HG03108 (cell line): ENCODE measurements at regions not wholly inside any gene's neighbourhood (a gene's known extent, or its start where the extent isn't known, plus 50 kb on each side); places are given as distances from the start of the nearest gene placed in this dataset.
"Not testable (repeated sequence)": the region's sequence is repeated elsewhere in the genome, so short reads cannot be mapped to it uniquely, and the experiment has no call there.

Experiments used
- ATAC-seq: cut with Tn5 transposase; IDR thresholded peaks from one replicate; pipeline ENCODE4 v1.9.1; 2021; ENCODE audit warnings: moderate library complexity; ENCODE audit not compliant: unreplicated experiment

DNA sequence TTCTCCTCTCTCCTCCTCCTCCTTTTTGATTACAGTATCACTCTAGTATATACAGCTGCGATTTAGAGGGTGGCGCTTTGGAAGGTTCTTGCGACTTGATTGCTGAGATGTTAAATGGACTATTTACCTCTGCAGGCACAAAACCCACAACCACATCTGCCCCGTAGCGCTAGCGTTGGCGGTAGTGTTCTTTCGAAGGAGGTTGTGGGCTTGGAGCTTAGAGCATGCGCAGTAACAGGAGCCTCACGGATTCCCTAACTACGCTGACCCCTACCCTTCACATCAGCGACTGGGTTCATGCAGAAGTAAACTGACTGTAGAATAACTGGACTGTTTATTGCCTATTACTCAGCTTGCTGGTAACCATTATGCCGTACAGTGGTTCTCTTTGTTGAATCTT lies 58.0 kb downstream of the CGGBP1 start:
- ATAC-seq: no peak

DNA sequence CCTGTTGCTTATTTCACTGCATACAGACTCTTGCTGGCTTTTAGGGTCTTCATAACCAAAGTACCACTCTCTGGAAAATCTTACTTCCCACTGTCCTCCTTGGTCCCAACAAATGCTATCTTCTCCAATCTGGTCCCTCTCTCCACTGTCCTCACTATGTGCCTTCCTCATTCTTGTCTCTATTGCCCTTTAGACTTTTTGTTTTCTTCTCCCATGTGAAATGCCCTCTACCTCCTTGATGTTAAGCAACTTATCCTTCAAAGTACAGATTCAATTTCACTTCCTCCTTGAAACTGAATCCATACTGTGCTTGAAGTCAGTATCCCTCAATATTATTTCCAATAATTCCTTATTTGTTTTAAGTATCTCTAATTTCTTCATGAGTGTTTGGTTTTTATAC lies 60.8 kb downstream of the CGGBP1 start:
- no peak for ATAC-seq

DNA sequence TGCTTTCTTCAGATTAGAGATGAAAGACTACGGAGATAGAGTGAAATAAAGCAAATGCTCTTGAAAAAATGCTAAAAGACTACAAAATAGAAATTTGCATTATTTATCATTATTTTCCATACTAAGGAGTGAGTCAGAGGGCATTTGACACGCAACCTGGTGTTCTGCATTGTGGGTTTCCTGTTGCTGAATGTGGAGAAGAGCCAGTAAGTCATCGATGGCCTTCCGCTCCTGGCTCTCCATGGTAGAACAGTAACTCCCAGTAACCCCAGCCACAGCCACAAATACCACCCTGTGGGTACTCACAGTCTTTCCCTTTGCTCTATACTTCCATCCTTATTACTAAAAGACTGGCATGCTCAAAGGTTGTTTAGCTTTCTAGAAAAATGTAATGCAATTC lies 61.5 kb downstream of the CGGBP1 start:
- peak; percentile 85 for ATAC-seq

DNA sequence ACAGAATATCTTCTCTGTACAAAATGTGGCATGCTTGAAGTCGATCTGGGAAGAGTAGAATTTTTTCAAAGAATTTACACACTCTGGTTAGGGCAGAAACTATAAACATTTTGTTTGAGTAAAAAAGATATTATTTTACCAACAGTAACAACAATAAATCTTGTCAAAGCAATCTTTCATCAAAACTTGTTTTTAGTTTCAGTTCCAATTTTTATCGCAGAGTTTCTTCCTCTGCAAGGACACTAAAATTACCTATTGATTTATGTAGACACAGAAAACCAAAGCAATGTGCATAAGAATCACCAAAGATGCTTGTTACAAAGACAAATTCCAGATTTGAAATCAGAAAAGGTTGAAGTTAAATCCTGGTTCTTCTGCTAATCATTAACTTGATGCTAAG lies 61.9 kb downstream of the CGGBP1 start:
- ATAC-seq: peak; percentile 4

DNA sequence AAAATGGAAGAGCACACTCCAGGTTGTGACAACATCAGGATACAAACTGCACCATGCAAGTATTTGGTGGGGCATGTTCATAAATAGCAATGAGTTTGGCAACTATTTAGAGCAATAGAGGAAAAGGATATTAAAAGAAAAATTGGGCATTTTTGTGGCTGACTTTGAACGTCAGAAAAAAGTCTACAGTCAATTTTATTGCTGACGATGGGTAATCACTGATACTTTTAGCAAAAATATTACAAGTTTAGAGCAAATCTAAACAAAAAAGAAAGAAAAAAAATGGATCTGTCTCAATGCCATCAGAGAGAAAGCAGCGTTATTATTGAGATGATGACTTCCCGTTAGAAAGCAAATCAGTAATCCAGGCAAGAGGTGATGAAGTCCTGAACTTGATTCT lies 65.2 kb downstream of the CGGBP1 start:
- ATAC-seq: no peak

DNA sequence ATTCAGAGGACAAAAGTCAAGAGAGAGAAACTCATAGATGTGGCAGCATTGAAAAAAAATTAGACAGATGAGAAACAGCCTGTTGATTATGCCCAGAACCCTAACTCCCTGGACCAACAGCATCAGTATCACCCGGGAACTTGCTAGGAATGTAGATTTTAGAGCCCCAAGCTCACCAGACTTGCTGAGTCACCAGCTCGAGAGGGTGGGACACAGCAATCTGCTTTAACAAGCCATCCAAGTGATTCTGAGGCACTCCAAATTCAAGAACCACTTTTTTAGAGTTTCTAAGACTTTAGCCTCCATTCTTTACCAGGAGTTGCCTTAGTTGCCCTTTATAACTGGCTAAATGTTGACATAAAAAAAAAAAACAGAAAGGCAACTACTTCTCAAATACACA lies 70.9 kb downstream of the CGGBP1 start:
- no peak for ATAC-seq

DNA sequence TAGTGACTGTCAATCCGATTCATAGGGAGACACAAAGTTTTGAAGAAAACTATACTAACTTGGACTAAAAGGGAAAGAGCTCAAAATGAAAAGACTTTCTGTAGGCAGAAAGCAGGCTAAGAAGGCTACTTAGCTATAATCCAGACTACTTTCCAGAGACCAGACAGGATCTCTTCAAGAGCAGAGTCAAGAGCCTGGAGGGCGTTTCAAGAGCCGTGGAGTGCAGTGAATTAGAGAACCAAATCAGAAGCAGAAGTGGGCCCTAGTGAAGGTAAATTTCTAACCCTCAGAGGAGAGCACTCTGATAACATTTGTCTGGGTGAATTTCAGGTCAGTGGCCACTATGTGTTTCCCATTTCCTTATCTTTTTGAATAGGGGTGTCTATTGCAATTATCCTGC lies 76.4 kb downstream of the CGGBP1 start:
- no peak for ATAC-seq

DNA sequence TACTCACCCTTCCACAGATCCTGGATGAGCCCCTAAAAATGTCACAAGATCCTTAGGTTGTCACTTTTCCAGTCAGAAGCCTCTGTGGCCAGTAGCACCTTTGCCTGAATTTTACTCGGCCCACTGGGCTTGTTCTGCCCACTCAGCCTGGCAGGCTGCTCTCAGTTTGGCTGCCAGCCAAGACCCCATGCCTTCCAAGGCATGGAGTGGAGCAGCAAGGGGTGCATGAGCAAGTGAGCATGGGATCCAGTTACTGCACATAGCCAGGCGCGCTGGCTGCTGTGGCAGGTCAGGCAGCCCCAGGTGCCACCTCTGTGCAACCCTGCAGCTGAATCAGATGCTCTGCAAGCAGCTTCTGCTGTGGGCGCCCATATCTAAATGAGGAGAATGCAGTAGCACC lies 79.3 kb downstream of the CGGBP1 start:
- ATAC-seq: no peak

DNA sequence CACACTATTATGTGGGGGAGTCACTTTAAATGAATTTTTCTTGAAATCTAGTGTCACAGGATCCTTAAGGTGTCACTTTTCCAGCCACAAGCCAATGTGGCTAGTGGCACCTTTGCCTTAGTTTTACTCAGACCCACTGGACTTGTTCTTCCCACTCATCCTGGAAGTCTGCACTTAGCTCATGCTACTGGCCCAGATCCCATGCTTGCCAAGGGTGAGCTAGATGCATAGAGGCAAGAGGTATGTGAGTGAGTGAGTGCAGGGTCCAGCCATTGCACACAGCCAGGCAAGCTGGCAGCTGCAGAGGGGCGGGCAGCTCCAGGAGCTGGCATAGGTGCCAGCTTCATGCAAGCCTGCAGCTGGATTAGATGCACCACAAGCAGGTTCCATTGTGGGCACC lies 81.0 kb downstream of the CGGBP1 start:
- no peak for ATAC-seq

DNA sequence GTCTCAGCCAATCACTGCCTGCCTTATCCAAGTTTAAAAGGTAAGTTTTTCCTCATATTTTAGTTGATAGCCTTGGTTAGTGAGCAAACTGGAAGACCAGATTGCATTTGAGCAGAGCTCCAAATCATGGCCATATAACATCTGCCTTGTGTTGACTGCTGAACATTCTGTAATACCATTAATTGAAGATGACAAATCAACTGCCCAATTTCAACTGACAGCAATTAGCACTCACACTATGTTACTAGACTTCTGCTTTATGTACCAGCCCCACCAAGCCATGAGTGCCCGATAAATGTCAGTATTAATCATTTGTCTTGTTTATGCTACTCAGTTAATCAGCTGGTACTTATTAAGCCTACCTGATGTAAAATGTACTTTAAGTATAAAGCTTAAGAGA lies 83.1 kb downstream of the CGGBP1 start:
- no peak for ATAC-seq

DNA sequence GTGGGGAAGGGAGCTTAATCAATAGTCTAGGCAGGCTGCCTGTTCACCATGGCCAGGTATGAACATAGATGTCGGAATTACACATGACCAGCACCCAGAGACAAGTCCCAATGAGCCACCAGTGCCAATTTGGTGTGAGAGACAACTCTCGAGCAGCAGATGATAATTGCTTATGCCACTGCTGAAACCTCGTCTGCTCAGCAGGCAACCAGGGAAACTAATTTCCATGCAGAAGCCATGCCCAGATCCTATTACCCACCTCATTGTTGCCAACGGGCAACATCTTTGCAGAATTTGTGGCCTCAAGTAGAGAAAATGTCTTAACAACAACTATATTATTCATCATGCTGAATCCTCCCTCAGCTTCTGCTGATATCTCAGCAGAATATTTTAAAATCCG lies 84.9 kb downstream of the CGGBP1 start:
- ATAC-seq: no peak

DNA sequence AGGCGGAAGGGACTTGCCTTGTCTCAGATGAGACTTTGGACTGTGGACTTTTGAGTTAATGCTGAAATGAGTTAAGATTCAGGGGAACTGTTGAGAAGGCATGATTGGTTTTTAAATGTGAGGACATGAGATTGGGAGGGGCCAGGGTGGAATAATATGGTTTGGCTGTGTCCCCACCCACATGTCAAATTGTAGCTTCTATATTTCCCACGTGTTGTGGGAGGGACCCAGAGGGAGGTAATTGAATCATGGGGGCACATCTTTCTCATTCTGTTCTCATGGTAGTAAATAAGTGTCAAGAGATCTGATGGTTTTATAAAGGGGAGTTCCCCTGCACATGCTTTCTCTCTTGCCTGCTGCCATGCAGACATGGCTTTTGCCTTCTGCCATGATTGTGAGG lies 89.2 kb downstream of the CGGBP1 start:
- ATAC-seq: no peak

DNA sequence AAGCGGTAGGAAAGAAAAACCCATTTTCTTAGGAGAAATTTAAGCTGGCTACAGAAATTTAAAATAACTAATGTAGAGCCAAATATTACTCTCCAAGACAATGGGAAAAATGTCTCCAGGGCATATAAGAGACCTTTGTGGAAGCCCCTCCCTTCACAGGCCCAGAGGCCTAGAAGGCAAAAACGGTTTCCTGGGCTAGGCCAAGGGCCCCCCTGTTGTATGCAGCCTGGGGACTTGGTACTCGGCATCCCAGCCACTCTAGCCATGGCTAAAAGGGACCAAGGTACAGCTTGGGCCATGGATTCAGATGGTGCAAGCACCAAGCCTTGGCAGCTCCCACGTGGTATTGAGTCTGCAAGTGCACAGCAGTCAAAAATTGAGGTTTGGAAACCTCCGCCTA lies 90.1 kb downstream of the CGGBP1 start:
- ATAC-seq: no peak

DNA sequence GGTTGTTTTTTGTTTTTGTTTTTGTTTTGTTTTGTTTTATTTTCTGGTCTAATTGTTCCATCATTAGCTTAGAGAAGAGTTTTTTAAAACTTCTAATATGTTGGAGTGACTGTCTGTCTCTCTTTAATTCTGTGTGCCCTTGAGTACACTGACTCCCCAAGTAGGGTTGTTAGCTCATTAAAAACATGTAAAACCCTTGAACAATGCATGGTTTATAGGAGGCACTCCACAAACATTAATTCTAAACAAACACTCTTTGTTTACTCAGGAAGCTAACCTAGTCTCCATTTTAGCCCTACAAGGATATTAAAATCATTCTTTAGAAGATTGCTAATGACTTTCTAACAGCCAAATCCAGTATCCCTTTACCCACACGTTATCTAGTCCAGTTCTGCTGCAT lies 100.5 kb downstream of the CGGBP1 start:
- no peak for ATAC-seq

DNA sequence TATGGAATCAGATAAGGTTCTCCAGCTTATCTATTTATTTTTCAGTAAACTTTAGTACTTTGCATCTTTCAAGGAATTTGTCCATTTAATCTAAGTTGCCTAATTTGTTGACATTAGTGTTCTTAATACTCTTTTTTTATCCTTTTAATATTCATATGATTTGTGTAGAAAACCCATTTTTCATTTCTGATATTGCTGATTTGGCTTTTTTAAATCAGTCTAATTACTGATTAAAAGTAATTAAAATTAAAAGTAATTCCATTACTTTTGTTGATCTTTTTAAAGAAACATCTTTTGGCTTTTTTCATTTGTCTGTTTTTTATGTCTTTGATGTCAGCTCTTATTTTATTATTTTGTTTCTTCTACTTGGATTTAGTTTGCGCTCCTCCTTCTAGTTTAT lies 101.2 kb downstream of the CGGBP1 start:
- ATAC-seq: no peak

DNA sequence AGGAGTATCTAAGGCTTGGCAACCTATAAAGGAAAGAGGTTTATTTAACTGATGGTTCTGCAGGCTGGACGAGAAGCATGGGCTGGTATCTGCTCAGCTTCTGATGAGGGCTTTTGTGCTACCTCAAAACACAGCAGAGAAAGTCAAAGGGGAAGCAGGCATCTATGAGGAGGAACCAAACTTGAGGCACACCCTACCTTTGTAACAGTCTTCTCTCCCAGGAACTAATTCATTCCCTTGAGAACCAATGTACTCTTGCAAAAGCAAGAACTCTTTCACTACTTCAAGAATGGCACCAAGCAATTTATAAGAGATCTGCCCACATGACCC lies 109.0 kb downstream of the CGGBP1 start:
- ATAC-seq: no peak

DNA sequence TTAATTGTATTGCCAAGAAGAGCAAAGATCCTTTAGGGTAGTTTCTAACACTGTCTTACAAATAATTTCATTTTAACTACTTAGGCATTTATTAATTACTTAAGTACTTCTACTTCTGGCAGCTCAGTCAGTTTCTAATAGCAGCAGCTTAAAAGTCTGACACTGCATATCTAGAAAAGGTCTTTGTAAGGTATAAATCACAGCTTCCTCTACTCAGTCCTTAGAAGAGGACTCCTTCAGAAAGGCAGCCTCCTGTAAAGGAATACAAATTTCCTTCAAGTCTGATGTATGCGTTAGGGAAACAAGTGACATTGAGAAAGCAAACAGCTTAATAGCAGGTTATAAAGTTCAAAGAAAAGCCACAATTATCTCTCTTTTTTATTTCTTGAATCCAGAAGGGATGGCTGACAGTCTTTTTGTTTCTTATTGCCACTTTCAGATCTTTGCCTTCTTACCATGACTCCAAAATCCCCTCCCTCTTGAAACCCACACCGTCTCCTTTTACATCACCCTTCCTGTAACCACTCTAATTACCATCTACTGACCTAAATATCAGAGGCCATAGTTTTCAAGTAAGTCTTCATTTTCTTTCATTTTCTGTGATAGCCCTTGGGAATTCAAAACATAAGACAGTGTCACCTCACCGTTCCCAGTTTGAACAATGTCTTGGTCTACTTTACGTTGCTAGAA lies 109.5 kb downstream of the CGGBP1 start:
- peak; percentile 87 for ATAC-seq

DNA sequence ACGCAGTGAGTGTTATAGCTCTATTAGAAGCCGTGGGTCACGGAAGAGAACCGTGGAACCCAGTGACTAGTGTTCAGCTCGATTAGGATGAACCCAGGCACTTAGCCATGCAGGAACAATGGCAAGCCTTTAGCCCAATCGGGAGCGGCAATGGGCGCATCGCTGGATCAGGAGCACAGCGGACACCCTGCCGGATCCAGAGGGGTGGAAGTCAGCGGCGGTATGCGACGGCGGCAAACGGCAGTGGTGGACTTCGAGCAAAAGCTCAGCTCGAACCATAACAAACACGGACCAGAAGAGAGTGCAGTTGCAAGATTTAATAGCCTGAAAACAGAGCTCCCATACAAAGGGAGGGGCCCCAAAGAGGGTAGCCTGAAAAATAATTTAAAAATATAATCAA lies 112.8 kb downstream of the CGGBP1 start:
- not testable (repeated sequence) for ATAC-seq

DNA sequence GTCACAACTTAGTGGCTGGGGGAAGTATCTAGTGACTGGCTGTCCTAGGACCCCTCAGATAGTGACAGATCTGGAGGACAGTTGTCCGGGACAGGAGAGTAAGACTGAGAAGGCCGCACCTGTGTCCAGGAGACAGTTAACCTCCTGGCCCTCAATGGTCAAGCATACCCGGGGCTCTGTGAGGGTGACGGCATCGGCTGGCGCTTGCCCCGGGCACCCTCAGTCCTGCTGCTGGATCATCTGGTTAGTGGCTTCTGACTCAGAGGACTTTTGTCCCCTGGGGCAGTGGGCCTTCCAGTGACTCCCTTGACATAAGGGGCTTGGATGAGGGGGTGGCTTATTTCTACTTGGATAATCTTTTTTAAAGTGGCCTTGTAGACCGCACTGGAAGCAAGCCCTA lies 116.5 kb downstream of the CGGBP1 start:
- ATAC-seq: not testable (repeated sequence)

DNA sequence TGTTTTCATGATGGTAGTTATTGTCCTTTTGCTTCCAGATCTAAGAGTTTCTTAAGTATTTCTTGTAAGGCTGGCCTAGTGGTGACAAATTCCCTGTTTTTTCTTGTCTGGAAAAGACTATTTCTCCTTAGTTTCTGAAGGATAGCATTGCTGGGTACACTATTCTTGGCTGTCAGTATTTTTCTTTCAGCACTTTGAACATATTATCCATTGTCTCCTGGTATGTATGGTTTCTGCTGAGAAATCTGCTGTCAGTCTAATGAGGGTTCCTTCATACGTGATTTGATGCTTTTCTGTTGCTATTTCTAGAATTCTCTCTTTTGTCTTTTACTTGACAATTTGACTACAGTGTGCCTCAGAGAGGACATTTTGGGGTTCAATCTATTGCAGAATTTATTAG lies 134.3 kb downstream of the CGGBP1 start:
- no peak for ATAC-seq

DNA sequence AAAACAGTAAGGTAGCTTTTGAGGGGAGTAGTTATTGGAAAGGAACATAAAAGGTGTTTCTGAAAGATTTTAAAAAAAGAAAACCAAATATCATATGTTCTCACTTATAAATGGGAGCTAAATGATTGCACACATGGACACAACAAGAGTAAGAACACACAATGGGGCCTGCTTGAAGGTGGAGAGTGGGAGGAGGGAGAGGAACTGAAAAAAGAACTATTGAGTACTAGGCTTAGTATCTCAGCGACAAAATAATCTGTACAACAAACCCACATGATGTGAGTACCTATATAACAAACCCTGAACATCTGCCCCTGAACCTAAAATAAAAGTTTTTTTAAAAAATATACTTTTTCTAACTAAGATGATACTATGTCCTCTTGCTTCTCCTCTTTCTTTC lies 138.3 kb downstream of the CGGBP1 start:
- ATAC-seq: no peak

DNA sequence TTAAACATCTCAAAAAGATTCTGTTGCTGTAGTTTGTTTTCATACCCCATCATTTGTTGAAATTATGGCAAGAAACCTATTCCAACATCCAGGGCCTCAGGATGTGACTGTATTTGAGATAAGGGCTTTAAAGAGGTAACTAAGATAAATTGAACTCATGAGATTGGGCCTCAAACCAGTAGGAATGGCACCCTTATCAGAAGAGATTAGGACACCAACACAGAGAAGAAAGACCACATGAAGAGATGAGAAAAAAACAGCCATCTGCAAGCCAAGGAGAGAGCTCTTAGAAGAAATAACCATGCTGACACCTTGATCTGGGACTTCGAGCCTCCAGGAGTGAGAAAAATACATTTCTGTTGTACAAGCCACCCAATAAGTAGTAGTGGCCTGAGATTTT lies 157.7 kb downstream of the CGGBP1 start:
- ATAC-seq: no peak

DNA sequence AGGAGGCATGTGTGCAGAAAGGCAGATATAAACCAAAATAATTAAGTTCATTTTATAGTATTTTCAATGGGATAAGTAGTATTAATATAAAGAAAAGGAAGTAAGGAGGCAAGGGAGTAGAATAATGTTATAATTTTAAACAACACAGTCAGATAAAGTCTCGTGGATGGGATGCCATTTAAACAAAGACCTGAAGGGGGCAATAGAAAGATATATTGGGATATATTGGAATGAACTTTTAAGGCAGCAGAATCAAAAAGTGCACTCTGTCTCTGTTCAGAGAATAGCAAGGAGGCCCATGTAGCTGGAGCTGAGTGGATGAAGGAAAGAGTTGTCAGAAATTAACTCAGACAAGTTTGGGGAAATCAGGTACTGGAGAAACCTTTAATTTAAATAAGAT lies 158.7 kb downstream of the CGGBP1 start:
- ATAC-seq: no peak

DNA sequence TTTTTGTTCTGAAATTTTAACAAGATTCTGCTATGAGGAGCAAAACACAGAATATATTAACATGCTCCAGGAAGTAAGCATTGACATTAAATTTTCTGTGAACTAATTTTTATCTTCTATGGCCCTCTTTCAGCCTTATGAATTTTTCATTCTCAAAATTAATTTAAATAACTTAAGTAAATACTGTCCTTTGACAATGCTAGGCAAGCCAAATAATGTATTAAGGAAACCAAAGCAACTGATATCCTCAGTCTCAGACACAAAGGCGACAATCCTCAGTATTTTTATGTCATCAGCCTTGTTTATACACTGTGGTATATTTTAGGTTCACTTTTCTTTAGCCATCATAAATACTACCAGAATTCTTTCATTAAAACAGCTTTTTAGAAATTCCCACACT lies 159.8 kb downstream of the CGGBP1 start:
- ATAC-seq: no peak
